Activated CD8-positive, alpha-beta memory T cell treated with anti-CD3 and anti-CD28 coated beads, Interleukin-2, amount 50 U/mL, for 4 hours (primary cell): ENCODE measurements at regions not wholly inside any gene's neighbourhood (a gene's known extent, or its start where the extent isn't known, plus 50 kb on each side); places are given as distances from the start of the nearest gene placed in this dataset.

Source experiments
- DNase-seq: peaks from one replicate; pipeline ENCODE4 v3.0.0-alpha.2; 2020

DNA sequence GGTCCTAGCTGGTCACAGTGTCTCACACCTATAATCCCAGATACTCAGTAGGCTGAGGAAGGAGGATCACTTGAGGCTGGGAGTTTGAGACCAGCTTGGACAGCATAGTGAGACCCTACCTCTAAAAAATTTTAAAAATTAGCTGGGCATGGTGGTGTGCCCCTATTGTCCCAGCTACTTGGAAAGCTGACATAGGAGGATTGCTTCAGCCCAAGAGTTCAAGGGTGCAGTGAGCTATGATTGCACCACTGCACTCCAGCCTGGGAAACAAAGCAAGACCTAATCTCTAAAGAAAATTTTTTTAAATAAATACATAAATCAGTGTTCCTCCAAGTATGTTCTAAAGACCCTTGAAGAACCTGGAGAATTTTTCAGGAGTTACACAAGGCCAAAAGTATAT lies 50.6 kb upstream of the GNAO1 start:
- no peak for DNase-seq

- DNase-seq, result no peak
These were observed 54.0 kb upstream of the GNAO1 start for GRCh38 chr16:56137269-56137668.

DNA sequence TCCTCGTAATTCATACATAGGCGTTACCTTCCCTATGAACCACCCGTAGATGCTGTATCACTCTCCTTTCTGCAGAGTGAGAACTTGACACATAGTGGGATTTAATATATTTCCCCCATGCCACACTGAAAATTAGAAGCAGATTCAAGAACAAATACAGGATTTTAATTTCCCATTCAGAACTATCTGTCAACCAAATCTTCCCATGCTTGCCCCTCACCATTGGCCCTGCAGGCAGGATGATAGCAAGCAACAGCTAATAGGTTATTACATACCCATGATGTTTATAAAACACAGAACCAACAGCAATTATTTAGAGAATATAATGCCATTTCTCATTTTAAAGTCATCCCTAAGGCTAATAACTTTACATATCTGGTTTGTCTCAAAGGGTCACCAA lies 55.0 kb upstream of the GNAO1 start:
- DNase-seq, result no peak

DNA sequence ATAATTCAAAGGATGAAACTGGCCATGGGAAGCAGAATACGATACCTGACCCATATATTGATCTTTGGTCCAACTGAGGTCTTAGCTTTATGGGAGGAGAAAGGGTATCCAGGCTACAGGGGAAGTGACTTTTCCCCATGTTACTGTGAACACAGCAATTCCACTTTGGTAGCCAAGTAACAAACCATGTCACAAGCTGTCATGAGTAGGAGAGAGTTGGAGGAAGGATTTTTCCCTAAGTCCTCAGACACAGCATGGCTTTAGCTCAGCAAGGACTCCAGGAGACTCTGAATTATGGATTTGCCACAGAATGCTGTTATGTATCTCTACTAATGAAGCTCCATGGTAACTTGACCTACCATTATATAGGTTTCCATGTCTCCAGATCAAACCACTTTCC lies 56.5 kb upstream of the GNAO1 start:
- no peak for DNase-seq

DNA sequence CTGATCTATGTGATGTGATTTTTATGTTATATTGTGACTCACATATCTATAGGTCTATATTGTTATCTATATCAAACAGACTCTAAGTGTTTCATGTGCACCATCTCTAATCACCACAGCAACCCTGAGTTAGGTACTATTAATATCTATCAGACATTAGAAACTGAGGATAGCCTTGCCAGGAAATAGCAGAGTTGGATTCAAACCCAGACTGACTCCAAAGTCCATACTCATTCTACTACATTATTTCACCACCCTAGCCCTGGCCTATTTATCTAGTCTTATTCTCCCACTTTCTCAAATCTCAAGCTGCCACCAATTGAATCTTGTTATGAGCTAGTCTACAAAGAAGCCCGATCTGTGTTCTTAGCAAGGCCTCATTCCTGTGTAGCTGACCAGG lies 65.4 kb upstream of the GNAO1 start:
- no peak for DNase-seq

- DNase-seq, result no peak
These were observed 69.0 kb upstream of the GNAO1 start for GRCh38 chr16:56122251-56122650.

DNA sequence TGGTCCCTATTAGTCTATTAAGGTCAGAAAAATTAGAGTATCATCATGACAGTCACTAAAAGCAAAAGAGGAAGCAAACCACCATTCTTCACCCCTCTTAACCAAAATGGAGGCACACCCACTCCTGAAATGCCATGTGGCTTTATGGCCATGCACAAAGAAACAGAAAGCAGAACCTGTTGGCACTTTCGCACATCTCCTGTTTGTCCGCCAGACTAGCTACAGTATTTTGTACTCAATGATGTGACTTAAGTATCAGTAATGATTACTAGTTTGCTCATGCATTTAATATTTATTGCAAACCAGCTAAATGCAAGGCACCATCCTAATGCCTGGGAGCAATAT lies 70.2 kb upstream of the GNAO1 start:
- DNase-seq, result no peak

GRCh38 chr16:56120447-56121155 lies 70.7 kb upstream of the GNAO1 start:
- DNase-seq, result no peak

- no peak for DNase-seq
These were observed 72.2 kb upstream of the GNAO1 start for GRCh38 chr16:56119133-56119532.

GRCh38 chr16:56116577-56116964 lies 74.7 kb upstream of the GNAO1 start:
- DNase-seq, result no peak

DNA sequence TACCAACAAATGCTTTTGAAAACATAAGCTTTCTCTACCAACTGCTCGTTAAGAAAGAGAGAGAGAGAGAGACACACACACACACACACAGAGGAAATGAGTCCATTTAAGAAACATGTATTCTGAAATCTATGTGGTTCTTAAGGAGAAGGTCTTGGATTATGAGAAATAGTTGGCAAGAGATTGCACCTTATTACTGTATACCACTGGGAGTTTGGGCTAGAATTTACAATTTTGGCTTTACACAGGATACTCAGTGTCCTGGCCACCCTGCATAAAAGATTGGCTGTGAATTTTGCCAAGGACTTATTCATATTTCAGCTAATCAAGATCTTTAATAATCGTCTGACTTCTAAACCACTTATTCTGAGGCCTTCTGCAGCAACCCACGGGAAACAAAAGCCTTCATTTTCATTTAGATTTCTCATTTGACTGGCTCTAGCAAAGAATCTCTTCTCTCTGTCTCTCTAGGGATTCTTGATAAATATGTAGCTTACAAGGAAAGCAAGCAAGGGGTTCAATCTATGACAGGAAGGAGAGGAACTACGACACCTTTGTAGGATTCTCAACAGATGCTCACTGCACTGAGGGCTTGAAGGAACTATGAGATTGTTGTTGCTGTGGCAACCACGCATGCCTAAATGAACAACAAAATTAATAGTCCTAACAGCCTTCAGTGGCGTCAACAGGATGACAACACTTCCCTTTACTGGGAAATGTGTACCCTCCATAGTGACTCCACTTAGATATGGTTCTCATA lies 75.3 kb upstream of the GNAO1 start:
- no peak for DNase-seq

- no peak for DNase-seq
These were observed 78.1 kb upstream of the GNAO1 start for GRCh38 chr16:56113223-56113622.

- DNase-seq, result no peak
These were observed 80.2 kb upstream of the GNAO1 start for GRCh38 chr16:56111100-56111499.

DNA sequence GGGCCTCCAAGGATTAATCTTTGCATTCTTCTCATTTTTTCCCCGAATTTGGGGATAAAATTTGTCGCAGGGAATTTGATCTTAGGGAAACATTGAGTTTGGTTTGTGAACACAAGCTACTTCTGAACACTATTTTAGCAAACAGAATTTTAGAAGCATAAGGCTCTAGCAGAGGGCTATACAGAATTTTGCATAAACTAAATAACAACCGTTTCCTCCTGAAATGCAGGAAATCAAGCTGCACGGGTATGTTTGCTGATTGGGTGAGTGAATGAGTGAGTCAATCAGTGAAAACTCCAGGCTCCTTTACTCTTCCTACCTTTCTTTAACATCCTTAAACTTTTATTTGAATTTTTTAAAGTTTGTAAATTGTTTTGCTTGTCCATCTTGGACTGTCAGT lies 81.3 kb upstream of the GNAO1 start:
- no peak for DNase-seq

DNA sequence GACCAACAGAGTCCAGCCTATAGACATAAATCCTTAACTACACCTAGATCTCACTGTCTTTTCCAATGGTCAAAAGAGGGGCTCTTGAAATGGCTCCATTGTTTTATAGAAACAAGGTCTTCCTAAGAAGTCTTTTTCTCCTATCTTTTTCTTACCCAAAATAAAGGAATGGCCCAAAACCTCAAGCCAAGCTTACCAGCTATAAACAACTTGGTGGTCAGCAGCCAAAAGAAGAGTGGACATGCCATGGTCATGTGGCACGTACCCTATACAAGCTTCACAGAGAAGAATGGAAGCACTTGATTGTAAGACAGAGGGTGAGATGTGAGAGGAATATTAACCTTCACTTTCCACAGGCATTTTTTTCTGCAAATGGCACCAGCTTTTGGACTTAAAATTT lies 82.1 kb upstream of the GNAO1 start:
- DNase-seq, result no peak

- no peak for DNase-seq
These were observed 82.6 kb upstream of the GNAO1 start for GRCh38 chr16:56108724-56109123.

- no peak for DNase-seq
These were observed 83.2 kb upstream of the GNAO1 start for GRCh38 chr16:56108056-56108471.

GRCh38 chr16:56106527-56106926 lies 84.8 kb upstream of the GNAO1 start:
- no peak for DNase-seq

DNA sequence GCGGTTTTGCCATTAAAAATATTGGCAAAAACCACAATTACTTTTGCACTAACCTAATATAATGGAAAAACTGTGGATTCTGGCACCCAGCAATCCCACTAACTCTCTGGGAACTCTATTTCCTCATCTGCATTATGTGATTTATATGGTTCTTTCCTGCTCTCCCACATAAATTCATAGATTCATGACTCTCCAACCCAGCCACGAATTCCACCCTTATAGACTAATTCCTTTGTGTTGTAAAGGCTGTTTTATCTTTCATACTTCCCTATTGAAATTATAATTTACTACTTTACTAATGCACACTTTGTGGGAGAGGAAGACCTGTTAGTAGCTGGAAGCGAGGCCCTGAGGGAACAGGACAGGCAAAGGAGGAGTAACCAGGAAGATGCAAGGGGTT lies 88.4 kb upstream of the GNAO1 start:
- DNase-seq, result no peak

DNA sequence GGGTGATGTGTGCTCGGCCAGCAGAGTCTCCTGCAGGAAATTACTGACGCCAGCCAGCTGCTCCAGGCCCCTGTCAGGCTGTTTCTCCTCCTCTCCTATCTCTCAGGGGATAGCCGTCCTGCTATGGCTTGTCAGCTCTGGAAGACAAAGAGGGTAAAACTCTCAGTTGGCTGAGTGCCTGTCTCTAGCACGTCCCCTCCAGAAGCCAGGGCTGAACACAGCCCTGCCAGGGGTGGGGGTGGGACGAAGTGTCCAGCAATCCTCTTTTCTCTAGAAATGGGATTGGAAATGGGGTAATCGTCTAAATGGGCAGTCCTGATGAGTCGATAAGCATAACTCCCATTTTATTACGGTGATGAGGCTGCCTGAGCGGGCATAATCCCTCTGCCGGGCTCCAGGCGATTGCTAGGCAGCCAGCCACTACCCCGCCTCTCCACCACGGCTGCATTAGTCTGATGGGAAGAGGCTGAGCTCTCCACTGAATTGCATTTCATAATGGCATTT lies 89.1 kb upstream of the GNAO1 start:
- no peak for DNase-seq

DNA sequence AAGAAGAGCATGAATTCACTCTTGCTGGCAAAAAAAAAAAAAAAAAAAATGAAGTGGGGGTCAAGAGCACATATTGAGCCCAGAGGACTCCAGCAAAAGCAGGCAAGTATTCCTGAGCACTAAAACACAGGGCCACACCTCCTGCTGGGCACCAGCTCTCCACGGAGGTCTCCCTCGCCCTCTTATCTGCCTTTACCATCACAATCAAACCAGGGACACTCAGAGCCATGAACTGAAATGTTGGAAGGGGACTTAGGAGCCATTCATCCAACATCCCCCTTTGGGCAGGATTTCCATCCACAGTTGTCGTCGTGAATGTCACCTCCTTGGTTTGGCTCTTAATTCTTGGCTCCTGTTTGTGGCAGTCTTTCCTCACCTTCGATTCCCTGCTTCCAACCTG lies 89.8 kb upstream of the GNAO1 start:
- DNase-seq, result no peak

DNA sequence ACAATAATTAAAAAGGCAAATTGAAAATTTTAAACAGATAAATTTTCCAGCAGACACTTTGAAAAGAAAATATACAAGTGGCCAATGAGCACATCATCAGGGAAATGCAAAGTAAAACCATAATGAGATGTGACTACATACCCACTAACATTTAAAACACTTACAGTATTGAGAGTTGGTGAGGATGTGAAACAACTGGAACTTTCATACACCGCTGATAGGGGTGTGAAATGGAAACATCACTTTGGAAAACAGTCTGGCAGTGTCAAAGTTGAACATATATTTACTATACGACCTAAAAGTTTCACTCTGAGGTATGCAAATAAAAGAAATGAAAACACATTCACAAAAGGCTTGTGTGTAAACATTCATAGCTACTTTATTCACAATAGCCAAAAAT lies 94.0 kb upstream of the GNAO1 start:
- DNase-seq, result no peak

DNA sequence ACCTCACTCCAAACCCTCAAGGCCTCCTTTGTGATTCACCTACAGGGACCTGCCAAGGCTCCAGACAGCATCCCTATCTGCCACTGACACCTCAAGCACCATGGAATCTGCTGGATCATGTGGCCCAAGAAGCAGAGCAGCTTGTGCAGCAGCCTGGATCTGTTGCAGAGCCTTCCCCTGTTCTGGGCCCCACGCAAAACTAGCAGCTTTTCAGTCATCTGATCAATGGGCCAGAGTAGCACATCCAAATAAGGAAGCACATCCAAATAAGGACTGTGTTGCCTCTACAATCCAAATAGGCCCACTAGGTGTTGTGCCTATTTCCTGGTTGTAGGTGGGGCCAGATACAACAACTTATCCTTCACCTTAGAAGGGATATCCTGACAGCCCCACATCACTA lies 97.1 kb upstream of the GNAO1 start:
- no peak for DNase-seq

- DNase-seq, result no peak
These were observed 98.2 kb upstream of the GNAO1 start for GRCh38 chr16:56093055-56093454.

GRCh38 chr16:56090076-56090475 lies 101.2 kb upstream of the GNAO1 start:
- no peak for DNase-seq
